ENCODE measurements at regions not wholly inside any gene's neighbourhood (a gene's known extent, or its start where the extent isn't known, plus 50 kb on each side); places are given as distances from the start of the nearest gene placed in this dataset.

DNA sequence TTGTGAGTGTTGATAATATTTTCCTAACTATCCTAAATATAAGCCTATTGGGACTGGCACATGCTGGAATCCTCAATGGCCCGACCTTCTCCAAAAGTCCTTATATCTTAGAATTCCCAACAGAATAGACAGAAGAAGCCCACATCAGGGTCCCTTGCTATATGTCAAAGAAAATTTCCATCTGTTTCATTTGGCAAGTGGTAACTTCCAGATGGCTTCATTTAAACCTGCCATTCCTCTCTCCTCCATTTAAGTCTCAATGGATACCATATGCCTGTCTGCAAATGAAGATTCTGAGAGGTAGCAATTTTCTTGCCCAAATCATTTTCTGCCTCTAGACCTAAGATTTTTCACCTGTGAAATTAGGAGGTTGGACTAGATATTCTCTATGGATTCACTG lies 73.1 kb upstream of the KCNA4 start:
- DNase-seq (no peak), ATAC-seq (replicated peaks in 1 of 2) (no peak)
- peaks cover 2 to 8% of the 10 kb centered on the region in 2 donors for H3K9me3 Mint-ChIP-seq
- H3K4me1 Mint-ChIP-seq (ENCODE audit: low read depth): no peaks in the 10 kb centered on the region
- no peak overlapping the region for H3K27ac Mint-ChIP-seq
- no peaks in the 10 kb centered on the region for H3K27me3 Mint-ChIP-seq (ENCODE audit: low read depth)
- H3K4me3 Mint-ChIP-seq: no peak overlapping the region
- H3K36me3 Mint-ChIP-seq (ENCODE audit: insufficient read depth in 2 of 2): no peaks in the 10 kb centered on the region

DNA sequence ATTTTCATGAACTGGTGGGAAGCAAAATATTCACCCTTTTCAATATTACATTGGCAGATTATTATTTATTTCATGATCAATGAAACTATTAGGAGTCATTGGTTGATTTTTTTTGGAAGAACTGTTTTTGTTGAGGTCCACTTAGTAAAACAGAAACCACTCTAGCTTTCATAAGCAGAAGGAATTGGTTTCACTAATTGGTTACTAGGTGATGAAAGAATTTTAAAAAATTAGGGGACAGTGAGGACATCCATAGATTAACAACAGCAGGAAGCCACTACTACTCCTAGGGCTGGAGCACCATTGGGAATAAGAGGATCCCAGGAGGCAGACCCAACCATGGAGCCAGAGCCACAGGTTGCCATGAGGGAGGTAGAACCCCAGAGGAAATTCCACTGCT lies 74.4 kb upstream of the KCNA4 start:
- no peaks in the 10 kb centered on the region for H3K4me1 Mint-ChIP-seq (ENCODE audit: low read depth)
- no peak overlapping the region for H3K4me3 Mint-ChIP-seq
- peaks cover 2 to 8% of the 10 kb centered on the region in 2 donors for H3K9me3 Mint-ChIP-seq
- ATAC-seq (replicated peaks in 1 of 2) (no peak), DNase-seq (no peak)
- H3K36me3 Mint-ChIP-seq (ENCODE audit: insufficient read depth in 2 of 2): no peaks in the 10 kb centered on the region
- no peaks in the 10 kb centered on the region for H3K27me3 Mint-ChIP-seq (ENCODE audit: low read depth)
- no peak overlapping the region for H3K27ac Mint-ChIP-seq

DNA sequence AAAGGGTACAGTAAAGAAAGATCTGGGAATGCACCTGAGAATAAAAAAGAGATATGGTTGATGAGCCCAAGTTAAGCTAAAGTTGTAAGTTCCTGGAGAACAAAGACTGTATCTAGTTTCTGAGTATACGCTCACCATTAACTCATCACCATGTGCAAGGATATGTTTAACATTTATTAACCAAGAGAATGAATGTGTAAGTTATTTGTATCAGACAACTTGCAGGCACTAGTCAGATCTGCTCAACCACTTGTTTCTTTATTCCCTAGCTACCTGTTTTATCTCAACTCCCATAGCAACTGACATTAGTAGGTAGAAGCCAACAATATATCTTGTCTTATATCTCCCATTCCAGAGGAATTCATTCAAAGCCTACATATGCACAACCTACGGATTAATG lies 74.9 kb upstream of the KCNA4 start:
- Mint-ChIP-seq H3K27ac (no peak overlapping the region), H3K4me1 (ENCODE audit: low read depth) (no peaks in the 10 kb centered on the region), H3K9me3 (peaks cover 2 to 8% of the 10 kb centered on the region in 2 donors), H3K4me3 (no peak overlapping the region), H3K36me3 (ENCODE audit: insufficient read depth in 2 of 2) (no peaks in the 10 kb centered on the region), H3K27me3 (ENCODE audit: low read depth) (no peaks in the 10 kb centered on the region)
- ATAC-seq (replicated peaks in 1 of 2) (no peak), DNase-seq (no peak)

DNA sequence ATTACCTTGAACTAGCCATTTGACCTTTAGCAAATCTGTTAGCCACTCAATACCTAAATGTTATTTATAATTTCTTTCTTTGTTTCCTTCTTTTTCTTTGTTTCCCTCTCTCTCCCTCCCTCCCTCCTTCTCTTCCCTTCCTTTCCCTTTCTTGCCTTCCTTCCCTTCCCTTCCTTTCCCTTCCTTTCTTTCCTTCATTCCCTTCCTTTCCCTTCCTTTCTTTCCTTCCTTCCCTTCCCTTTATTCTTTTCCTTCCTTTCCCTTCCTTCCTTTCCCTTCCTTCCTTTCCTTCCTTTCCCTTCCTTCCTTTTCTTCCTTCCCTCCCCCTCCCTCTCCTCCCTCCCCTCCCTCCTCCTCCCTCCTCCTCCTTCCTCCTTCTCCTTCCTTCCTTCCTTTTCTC lies 75.7 kb upstream of the KCNA4 start:
- no peak overlapping the region for H3K27ac Mint-ChIP-seq
- H3K4me3 Mint-ChIP-seq: no peak overlapping the region
- no peak for ATAC-seq (replicated peaks in 1 of 2)
- H3K36me3 Mint-ChIP-seq (ENCODE audit: insufficient read depth in 2 of 2): no peaks in the 10 kb centered on the region
- no peak for DNase-seq
- H3K4me1 Mint-ChIP-seq (ENCODE audit: low read depth): no peaks in the 10 kb centered on the region
- H3K27me3 Mint-ChIP-seq (ENCODE audit: low read depth): no peaks in the 10 kb centered on the region
- H3K9me3 Mint-ChIP-seq: peaks cover 2 to 8% of the 10 kb centered on the region in 2 donors

DNA sequence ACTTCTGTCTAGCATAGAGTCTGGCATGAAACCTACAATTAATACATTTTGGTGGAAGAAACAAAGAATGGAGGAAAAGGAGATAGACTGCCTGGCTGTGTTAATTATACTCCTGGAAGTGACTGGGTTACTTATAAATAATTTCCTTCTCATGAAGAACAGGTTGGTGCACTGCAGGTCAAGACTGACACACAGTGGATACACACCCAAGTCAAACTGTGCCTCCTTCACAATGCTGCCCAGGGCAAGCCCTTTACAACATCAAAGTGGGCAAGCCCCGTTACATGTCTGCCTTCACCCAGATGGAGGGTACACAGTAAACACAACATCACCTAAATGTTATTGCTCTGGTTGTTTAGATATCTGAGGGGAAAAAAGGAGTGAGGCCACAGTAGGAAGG lies 83.7 kb upstream of the KCNA4 start:
- H3K9me3 Mint-ChIP-seq: peaks cover 8 to 12% of the 10 kb centered on the region in 2 donors
- peaks cover 0 to 2% of the 10 kb centered on the region in 2 donors for H3K36me3 Mint-ChIP-seq (ENCODE audit: insufficient read depth in 2 of 2)
- H3K27ac Mint-ChIP-seq: no peak overlapping the region
- no peak for ATAC-seq (replicated peaks in 1 of 2)
- no peak overlapping the region for H3K4me3 Mint-ChIP-seq
- DNase-seq: no peak
- no peaks in the 10 kb centered on the region for H3K4me1 Mint-ChIP-seq (ENCODE audit: low read depth)
- H3K27me3 Mint-ChIP-seq (ENCODE audit: low read depth): no peaks in the 10 kb centered on the region

DNA sequence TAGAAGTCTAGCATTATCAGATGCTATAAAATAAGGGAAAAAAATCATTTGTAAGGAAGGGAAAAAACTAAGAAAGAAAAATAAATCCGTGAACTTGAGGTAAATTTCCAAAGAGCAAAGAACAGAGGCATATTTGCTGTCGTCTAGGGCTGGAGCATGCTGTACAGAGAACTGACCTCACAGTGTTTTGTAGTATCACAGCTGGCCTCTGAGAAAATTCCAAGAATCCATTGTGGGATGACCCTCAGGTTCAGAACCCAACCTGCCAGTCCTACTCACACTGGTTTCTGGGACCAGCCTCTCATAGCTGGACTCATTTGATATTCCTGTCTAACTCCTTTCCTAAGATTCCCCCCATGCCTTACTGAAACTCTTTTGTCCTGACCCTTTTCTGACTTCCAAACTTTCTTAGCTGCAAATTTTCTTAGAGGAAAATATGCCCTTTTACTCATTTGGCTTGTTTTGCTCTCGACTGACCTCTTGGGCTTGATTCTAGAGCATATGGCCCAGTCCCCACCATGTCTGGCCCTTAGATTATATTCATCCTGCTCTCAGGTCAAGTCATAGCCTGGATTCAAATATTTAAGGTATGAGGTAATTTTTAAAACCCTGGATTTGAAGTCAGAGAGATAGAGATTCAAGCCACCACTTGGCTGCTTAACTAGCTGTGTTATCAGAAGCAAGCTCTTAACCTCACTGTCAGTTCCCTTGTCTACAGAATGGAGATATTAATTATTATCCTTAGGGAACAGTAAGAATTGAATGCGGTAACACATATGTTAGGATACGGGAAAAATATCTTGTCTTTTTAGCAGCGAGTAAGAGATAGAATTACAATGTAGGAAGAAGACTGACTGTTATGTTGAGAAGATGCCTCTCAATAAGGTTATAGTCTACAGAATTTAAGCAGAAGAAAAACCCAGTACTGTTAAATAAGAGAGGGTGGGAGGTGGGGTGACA lies 89.7 kb upstream of the KCNA4 start:
- Mint-ChIP-seq H3K4me1 (ENCODE audit: low read depth) (no peaks in the 10 kb centered on the region), H3K27me3 (ENCODE audit: low read depth) (no peaks in the 10 kb centered on the region), H3K4me3 (no peak overlapping the region), H3K36me3 (ENCODE audit: insufficient read depth in 2 of 2) (no peaks in the 10 kb centered on the region), H3K27ac (no peak overlapping the region), H3K9me3 (peaks cover 2 to 5% of the 10 kb centered on the region in 2 donors)
- DNase-seq (no peak), ATAC-seq (replicated peaks in 1 of 2) (no peak)

DNA sequence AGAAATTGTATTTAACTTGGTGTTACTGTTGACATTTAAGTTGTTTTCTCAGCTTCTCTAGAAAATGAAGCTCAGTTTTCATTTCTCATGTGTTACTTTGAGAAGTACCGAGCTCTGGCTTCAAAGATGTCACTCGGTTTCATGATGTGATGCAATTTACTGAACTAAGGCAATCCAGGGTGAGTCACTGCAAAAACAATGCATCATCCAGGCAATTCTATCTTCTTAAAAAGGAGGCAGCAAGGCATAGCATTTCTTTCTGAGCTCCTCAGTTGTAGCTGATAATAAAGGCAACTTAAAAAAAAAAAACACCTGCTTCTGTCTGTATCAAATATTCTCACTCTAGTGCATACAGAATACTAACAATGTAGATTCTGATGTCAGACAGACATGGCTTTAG lies 91.1 kb upstream of the KCNA4 start:
- Mint-ChIP-seq H3K4me1 (ENCODE audit: low read depth) (no peaks in the 10 kb centered on the region), H3K27ac (no peak overlapping the region), H3K36me3 (ENCODE audit: insufficient read depth in 2 of 2) (no peaks in the 10 kb centered on the region), H3K9me3 (peaks cover 2 to 3% of the 10 kb centered on the region in 2 donors), H3K4me3 (no peak overlapping the region), H3K27me3 (ENCODE audit: low read depth) (no peaks in the 10 kb centered on the region)
- ATAC-seq (replicated peaks in 1 of 2) (no peak), DNase-seq (no peak)

DNA sequence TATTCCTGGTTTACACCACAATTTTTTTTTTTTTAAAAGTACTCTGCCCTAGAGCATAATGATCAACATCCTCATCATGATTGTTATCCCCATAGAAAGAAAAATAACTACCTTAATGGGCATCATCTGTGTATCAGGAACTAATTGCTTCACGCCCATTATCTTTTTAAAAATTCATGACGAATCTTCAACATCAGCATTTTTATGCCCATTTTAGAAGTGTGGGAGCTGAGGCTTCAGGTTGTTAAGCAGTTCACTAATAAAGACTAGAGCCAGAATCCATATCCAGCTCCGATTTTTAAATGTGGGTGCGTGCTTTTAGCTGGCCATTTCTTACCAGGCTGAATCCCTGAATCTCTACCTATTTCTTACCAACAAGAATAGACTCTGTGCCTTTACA lies 92.9 kb upstream of the KCNA4 start:
- ATAC-seq (replicated peaks in 1 of 2) (no peak), DNase-seq (no peak)
- no peaks in the 10 kb centered on the region for H3K4me1 Mint-ChIP-seq (ENCODE audit: low read depth)
- peaks cover 0 to 3% of the 10 kb centered on the region in 2 donors for H3K9me3 Mint-ChIP-seq
- H3K4me3 Mint-ChIP-seq: no peak overlapping the region
- no peaks in the 10 kb centered on the region for H3K27me3 Mint-ChIP-seq (ENCODE audit: low read depth)
- no peaks in the 10 kb centered on the region for H3K36me3 Mint-ChIP-seq (ENCODE audit: insufficient read depth in 2 of 2)
- H3K27ac Mint-ChIP-seq: no peak overlapping the region

DNA sequence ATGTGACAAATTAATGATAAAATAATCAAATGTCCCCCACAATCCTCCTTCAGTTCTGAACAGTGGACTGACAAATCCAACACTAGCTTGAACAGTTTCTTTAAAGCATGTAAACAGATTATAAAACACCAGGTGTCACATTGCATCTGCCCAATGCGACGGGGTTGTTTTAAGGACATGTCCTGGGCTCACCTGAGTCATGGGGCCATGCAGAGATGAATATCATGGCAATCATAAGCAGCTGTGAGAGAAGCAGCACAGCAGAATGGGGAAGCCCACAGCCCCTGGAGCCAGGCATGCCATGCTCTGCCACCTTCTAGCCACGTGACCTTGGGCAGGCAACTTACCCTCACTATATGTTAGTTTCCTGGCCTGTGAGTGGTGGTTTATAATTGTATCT lies 93.9 kb upstream of the KCNA4 start:
- Mint-ChIP-seq H3K36me3 (ENCODE audit: insufficient read depth in 2 of 2) (no peaks in the 10 kb centered on the region), H3K9me3 (no peaks in the 10 kb centered on the region), H3K4me3 (no peak overlapping the region), H3K4me1 (ENCODE audit: low read depth) (no peaks in the 10 kb centered on the region), H3K27ac (no peak overlapping the region), H3K27me3 (ENCODE audit: low read depth) (no peaks in the 10 kb centered on the region)
- ATAC-seq (replicated peaks in 1 of 2) (no peak), DNase-seq (no peak)

DNA sequence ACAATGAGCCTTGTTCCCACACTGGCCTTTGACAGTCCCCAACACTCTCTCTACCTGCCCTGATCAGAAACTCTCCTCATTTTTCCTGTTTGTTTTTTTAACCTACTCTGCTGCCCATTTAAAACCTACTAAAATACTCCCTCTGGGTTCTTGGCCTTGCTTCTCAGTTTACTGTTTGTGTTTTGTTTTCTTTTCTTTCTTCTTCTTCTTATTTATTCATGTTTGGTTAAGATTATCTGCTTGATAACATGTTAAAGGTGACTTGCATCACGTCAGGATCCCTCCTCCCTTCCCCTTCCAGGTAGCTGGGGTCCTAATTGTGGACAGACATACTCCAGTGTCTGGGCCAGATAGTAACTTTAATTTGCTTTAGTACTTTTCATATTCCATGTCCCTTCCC lies 95.0 kb upstream of the KCNA4 start:
- ATAC-seq (replicated peaks in 1 of 2) (no peak), DNase-seq (no peak)
- no peaks in the 10 kb centered on the region for H3K9me3 Mint-ChIP-seq
- no peaks in the 10 kb centered on the region for H3K36me3 Mint-ChIP-seq (ENCODE audit: insufficient read depth in 2 of 2)
- no peak overlapping the region for H3K4me3 Mint-ChIP-seq
- H3K4me1 Mint-ChIP-seq (ENCODE audit: low read depth): no peaks in the 10 kb centered on the region
- H3K27ac Mint-ChIP-seq: no peak overlapping the region
- no peaks in the 10 kb centered on the region for H3K27me3 Mint-ChIP-seq (ENCODE audit: low read depth)

DNA sequence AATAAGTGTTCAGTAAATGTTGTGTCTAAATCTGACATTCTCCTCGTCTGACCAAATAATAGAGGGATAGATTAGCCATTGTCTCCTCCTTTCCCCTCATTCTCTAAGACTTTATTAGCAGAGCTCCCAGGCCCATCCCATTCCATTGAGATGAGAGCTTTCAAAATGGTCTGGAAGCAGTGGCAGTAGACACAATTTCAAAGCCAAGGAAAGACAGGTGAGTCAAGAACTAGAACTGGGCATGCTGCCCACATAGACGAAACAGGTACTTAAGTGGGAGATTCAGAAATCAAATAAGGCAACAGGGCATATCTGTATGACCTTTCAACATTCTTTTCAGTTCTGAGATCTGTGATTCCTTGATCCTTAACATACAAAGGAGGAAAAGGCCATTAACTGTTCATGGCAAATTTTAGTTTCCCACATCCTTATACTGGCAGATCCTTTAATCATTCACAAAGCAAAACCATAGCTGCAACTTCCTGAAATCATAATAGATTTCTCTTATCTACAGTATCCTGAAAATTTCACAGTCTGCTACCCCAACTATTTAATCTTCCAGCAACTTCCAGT lies 96.6 kb upstream of the KCNA4 start:
- Mint-ChIP-seq H3K4me1 (ENCODE audit: low read depth) (no peaks in the 10 kb centered on the region), H3K4me3 (no peak overlapping the region)

DNA sequence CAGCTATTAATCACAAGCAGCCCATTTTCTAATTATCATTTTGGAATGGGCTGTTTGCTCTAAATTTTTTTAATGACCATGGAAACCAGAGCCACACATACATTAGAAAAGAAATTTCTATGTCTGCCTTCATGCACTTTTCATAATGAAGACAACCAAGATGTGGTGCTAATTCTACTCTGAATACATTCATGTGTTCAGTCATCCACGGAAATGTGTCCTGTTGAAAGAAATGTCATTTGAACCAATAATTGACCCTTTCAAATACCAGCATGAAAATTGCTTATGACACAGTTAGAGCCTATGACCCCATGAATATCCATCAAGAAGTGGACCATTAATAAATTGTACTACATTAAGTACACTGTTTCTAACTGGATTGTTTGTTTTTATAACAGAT lies 99.7 kb upstream of the KCNA4 start:
- Mint-ChIP-seq H3K4me3 (no peak overlapping the region), H3K4me1 (ENCODE audit: low read depth) (no peaks in the 10 kb centered on the region), H3K27ac (no peak overlapping the region), H3K9me3 (no peaks in the 10 kb centered on the region), H3K36me3 (ENCODE audit: insufficient read depth in 2 of 2) (no peaks in the 10 kb centered on the region), H3K27me3 (ENCODE audit: low read depth) (no peaks in the 10 kb centered on the region)
- ATAC-seq (replicated peaks in 1 of 2): no peak
- no peak for DNase-seq

More for the DNA sequence above, 96.6 kb upstream of the KCNA4 start:
- ATAC-seq (replicated peaks in 1 of 2) (no peak), DNase-seq (no peak)
- Mint-ChIP-seq H3K36me3 (ENCODE audit: insufficient read depth in 2 of 2) (no peaks in the 10 kb centered on the region), H3K27ac (no peak overlapping the region), H3K9me3 (no peaks in the 10 kb centered on the region), H3K27me3 (ENCODE audit: low read depth) (no peaks in the 10 kb centered on the region)

DNA sequence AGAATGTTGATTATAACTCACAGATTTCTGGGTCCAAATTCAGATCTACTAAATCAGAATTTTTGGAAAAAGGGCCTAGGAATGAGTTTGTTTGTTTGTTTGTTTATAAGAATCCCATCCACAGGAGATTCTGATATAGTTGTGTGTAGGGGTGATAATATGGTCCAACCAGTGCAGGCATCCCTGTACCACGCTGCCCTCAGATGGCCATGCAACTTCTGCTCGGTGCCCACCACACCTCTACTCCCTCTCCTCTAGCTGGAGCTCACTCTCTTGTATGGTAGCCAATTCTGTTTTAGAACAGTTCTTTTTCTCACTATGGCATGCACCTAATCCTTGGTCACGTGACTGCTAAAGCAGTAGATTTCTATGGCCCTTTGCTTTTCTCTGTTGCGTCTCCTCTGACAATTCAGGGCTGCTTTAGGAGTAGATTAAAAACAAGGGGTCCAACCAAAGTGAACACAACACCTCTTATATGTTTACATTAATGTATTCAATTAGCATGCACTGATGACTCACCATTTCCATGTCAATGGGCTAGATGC lies 103.3 kb upstream of the KCNA4 start:
- DNase-seq: no peak
- H3K9me3 Mint-ChIP-seq: no peaks in the 10 kb centered on the region
- no peaks in the 10 kb centered on the region for H3K27me3 Mint-ChIP-seq (ENCODE audit: low read depth)
- no peaks in the 10 kb centered on the region for H3K4me1 Mint-ChIP-seq (ENCODE audit: low read depth)
- H3K4me3 Mint-ChIP-seq: no peak overlapping the region
- no peak for ATAC-seq (replicated peaks in 1 of 2)
- no peak overlapping the region for H3K27ac Mint-ChIP-seq
- no peaks in the 10 kb centered on the region for H3K36me3 Mint-ChIP-seq (ENCODE audit: insufficient read depth in 2 of 2)

All from activated T-cell treated with anti-CD3 and anti-CD28 coated beads, Interleukin-2, amount 50 U/mL, for 72 hours (primary cell).